Activated CD4-positive, alpha-beta T cell treated with anti-CD3 and anti-CD28 coated beads, Interleukin-2, amount 50 U/mL, for 1 hour (primary cell): ENCODE measurements at regions not wholly inside any gene's neighbourhood (a gene's known extent, or its start where the extent isn't known, plus 50 kb on each side); places are given as distances from the start of the nearest gene placed in this dataset.
"Not testable (repeated sequence)": the region's sequence is repeated elsewhere in the genome, so short reads cannot be mapped to it uniquely, and the experiment has no call there.

ENCODE experiments used
- DNase-seq: peaks from one replicate; pipeline ENCODE4 v3.0.0-alpha.2; 2020

DNA sequence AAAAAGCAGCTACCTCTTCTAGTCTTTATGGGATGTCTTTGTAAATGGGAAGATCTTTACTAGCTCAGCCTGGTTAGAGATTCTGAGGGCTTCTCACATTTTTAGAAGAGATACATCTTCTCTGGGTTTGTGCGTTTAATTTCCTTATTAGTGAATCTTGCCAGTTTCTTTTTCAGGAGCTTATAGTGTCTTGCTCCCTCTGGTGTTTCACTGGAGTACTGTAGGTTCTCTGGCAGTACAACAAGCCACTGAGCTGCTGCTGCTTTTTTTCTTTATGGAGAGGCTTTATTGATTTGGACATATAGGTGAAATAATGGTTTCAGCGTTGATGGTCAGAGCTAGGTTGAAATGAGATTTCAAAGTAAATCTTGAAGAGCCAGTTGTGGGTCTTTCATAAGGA is 82.9 kb downstream of the LAS1L start:
- DNase-seq: no peak

DNA sequence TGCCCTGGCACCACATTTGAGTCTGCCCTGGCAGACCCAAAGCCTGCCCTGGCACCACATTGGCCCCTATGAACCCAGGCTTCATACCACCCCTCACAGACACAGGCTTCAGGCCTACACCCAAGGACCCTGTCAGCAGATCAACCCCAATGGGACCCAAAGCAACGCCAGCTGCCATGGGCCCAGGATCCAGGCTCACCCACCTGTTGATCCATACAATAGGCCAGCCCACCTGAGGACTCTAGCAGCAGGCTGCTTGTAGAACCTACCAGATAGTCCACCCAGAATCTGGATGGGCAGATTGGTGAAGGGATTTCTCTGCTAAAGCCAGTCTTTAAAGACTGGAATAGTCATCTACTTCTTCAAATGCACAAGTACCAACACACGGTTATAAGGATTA is 114.4 kb downstream of the LAS1L start:
- no peak for DNase-seq

DNA sequence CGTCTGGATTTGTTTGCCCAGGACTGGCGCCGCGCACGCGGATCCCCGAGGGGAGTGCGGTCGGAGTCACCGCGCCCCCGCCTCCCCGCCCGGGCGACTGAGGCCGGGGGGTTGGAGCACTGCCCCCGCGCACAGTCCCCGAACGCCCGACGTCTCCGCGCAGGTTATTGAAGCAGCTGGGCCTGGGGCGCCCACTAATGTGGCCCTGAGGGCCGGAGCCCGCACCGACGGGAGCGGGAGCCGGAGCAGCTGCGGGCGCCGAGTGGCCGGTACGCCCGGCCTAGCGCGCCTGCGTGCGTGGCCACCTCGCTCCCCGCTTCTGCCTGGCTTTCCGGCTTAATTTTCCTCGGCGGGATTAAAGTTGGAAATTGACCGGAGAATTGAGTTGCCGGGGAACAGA is 126.9 kb downstream of the LAS1L start:
- DNase-seq: not testable (repeated sequence)

DNA sequence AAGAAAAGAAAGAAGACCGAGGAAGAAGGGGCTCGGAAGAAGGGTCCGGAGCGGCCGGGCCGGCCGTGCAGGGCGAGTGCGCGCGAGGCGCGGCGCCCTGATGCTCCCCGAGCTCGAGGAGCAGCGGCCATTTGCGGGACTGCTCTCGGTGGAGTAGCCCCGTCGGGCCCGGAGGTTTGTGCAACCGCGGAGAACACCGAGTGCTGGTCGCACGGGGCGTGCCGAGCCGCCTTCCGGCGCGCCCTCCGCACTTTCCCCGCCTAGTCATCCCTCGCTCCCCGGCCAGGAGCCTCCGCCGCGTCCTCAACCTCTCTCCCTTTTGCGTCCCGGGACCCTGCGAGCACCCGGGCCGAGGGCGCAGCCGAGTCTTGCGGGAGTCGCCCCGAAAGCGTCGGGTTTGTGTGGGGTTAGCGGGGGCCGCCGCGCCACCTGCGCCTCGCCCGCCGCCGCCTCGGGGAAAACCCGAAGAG is 127.4 kb downstream of the LAS1L start:
- DNase-seq: no peak

DNA sequence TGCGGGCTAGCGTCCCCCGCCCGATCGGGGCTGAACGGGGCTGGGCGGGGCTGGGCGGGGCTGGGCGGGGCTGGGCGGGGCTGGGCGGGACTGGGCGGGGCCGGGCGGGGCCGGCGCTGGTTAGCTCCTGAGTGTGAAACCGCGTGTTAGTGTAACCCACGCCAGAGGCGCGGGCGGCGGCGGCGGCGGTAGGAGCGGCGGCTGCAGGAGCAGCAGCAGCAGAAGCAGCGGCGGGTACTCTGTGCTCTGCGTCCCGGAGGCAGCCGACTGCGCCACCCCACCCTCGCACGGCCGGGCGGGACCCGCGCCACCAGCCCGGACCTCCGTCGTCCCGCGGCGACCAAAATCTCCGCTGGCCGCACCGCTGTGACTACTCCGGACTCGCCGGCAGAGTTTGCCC is 128.1 kb downstream of the LAS1L start:
- peak; percentile 6 for DNase-seq

DNA sequence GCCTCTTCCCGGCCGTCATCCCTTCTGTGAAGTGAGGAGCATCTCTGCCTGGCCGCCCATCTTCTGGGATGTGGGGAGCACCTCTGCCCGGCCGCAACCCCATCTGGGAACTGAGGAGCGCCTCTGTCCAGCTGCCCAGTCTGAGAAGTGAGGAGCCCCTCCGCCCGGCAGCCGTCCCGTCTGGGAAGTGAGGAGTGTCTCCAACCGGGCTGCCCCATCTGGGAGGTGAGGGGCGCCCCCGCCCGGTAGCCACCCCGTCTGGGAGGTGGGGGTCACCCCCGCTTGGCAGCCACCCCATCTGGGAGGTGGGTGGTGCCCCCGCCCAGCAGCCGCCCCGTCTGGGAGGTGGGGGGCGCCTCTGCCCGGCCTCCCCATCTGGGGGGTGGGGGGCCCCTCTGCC is 142.3 kb downstream of the LAS1L start:
- DNase-seq: no peak

DNA sequence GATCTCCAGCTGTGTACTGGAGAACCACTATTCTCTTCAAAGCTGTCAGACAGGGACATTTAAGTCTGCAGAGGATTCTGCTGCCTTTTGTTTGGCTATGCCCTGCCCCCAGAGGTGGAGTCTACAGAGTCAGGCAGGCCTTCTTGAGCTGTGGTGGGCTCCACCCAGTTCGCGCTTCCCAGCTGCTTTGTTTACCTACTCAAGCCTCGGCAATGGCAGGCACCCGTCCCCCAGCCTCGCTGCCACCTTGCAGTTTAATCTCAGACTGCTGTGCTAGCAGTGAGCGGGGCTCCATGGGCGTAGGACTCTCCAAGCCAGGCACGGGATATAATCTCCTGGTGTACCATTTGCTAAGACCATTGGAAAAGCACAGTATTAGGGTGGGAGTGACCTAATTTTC is 145.5 kb downstream of the LAS1L start:
- DNase-seq: not testable (repeated sequence)
